Astrocyte (in vitro differentiated cells and primary cell): ENCODE measurements at regions not wholly inside any gene's neighbourhood (a gene's known extent, or its start where the extent isn't known, plus 50 kb on each side); places are given as distances from the start of the nearest gene placed in this dataset.

Experiments
- DNase-seq: peaks from one replicate; pipeline ENCODE4 v3.0.0-alpha.2; 2010; ENCODE audit warnings: low read depth
- FAIRE-seq: peaks from 2 replicates; lab custom pipeline; 2011; peaks lifted over from hg19 to GRCh38; lab: Jason Lieb, UNC
- H2AFZ ChIP-seq: 2 replicates; pipeline ENCODE4 v1.6.0; 2012; ENCODE audit warnings: low read depth, low read length, inconsistent platforms
- H3K27ac ChIP-seq: 2 replicates; pipeline ENCODE4 v1.5.1; 2011; ENCODE audit warnings: low read depth, low read length, inconsistent platforms
- H3K27me3 ChIP-seq: 2 replicates; pipeline ENCODE4 v1.6.0; 2011; ENCODE audit warnings: low read length, inconsistent platforms; ENCODE audit not compliant: insufficient read depth
- H3K36me3 ChIP-seq: 2 replicates; pipeline ENCODE4 v1.5.1; 2011; ENCODE audit warnings: low read length, inconsistent platforms; ENCODE audit not compliant: insufficient read depth
- H3K4me1 ChIP-seq: 2 replicates; pipeline ENCODE4 v1.5.1; 2011; ENCODE audit warnings: low read length, inconsistent platforms; ENCODE audit not compliant: insufficient read depth
- H3K4me2 ChIP-seq: 2 replicates; pipeline ENCODE4 v1.6.0; 2012; ENCODE audit warnings: low read length, inconsistent platforms
- H3K4me3 ChIP-seq: 2 replicates; pipeline ENCODE4 v1.5.1; 2011; ENCODE audit warnings: low read depth, mild to moderate bottlenecking, low read length, inconsistent platforms; ENCODE audit not compliant: insufficient read depth
- H3K79me2 ChIP-seq: 2 replicates; pipeline ENCODE4 v1.6.0; 2012; ENCODE audit warnings: mild to moderate bottlenecking, low read length, inconsistent platforms; ENCODE audit not compliant: insufficient read depth
- H3K9ac ChIP-seq: 2 replicates; pipeline ENCODE4 v1.6.0; 2012; ENCODE audit warnings: mild to moderate bottlenecking, low read length, inconsistent platforms
- H3K9me3 ChIP-seq: 2 replicates; pipeline ENCODE4 v1.5.1; 2012; ENCODE audit warnings: low read depth, mild to moderate bottlenecking, low read length, inconsistent platforms; ENCODE audit not compliant: insufficient read depth
- H4K20me1 ChIP-seq: 2 replicates; pipeline ENCODE4 v1.6.0; 2012; ENCODE audit warnings: low read length, inconsistent platforms; ENCODE audit not compliant: insufficient read depth
- H3K27ac Mint-ChIP-seq: one replicate; pipeline ENCODE4 v1.8.0; 2021; ENCODE audit warnings: mild to moderate bottlenecking, mixed read lengths; ENCODE audit not compliant: unreplicated experiment
- H3K27me3 Mint-ChIP-seq: one replicate; pipeline ENCODE4 v1.8.0; 2021; ENCODE audit warnings: low read depth, mixed read lengths; ENCODE audit not compliant: unreplicated experiment
- H3K36me3 Mint-ChIP-seq: one replicate; pipeline ENCODE4 v1.8.0; 2021; ENCODE audit warnings: low read depth, mixed read lengths; ENCODE audit not compliant: unreplicated experiment
- H3K4me1 Mint-ChIP-seq: one replicate; pipeline ENCODE4 v1.8.0; 2021; ENCODE audit warnings: low read depth, mixed read lengths; ENCODE audit not compliant: unreplicated experiment
- H3K4me3 Mint-ChIP-seq: one replicate; pipeline ENCODE4 v1.8.0; 2021; ENCODE audit warnings: mild to moderate bottlenecking, moderate library complexity, mixed read lengths; ENCODE audit not compliant: unreplicated experiment
- H3K9me3 Mint-ChIP-seq: one replicate; pipeline ENCODE4 v1.8.0; 2021; ENCODE audit warnings: mild to moderate bottlenecking, mixed read lengths; ENCODE audit not compliant: unreplicated experiment
- EZH2 ChIP-seq: IDR thresholded peaks from 2 replicates; pipeline ENCODE4 v1.6.1; 2012; ENCODE audit warnings: mild to moderate bottlenecking, low read length, inconsistent platforms; ENCODE audit not compliant: insufficient read depth
- TF ChIP-seq, protein P1 (sequence below): IDR thresholded peaks from 2 replicates; pipeline ENCODE4 v1.5.1; 2011; ENCODE audit warnings: low read depth, mild to moderate bottlenecking, inconsistent platforms, low read length, moderate library complexity; ENCODE audit not compliant: insufficient read depth

DNA sequence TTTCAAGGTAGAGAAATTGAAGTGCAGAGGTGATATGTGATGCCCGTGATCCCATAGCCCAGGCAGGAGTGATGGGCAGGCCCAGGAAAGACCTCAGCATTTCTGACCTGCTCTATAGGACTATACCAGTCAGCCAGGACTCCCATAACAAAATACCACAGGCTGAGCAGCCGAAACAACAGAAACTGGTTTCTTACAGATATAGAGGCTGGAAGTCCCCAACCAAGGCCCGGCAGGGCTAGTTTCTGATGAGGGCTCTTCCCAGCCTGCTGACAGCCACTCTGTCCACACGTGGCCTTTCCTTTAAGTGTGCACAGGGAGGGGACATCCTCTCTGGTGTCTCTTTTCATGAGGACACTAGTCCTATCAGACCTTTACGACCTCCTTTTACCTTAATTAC lies 104.2 kb upstream of the AGAP1 start:
- Histone ChIP-seq H3K9ac (no peak overlapping the region), H3K4me1 (peaks cover 4% of the 10 kb centered on the region), H2AFZ (no peak overlapping the region), H3K79me2 (no peaks in the 10 kb centered on the region), H3K27ac (no peak overlapping the region), H3K36me3 (no peaks in the 10 kb centered on the region), H3K4me3 (no peak overlapping the region), H3K4me2 (no peak overlapping the region), H3K27me3 (peaks cover 7% of the 10 kb centered on the region), H4K20me1 (no peaks in the 10 kb centered on the region), H3K9me3 (no peaks in the 10 kb centered on the region)
- DNase-seq = no peak
- FAIRE-seq = no peak
- Mint-ChIP-seq H3K4me3 (no peak overlapping the region), H3K27me3 (peaks cover 14% of the 10 kb centered on the region), H3K9me3 (peaks cover 8% of the 10 kb centered on the region), H3K36me3 (no peaks in the 10 kb centered on the region), H3K4me1 (peaks cover 18% of the 10 kb centered on the region), H3K27ac (no peak overlapping the region)
- TF ChIP-seq, protein P1, sequence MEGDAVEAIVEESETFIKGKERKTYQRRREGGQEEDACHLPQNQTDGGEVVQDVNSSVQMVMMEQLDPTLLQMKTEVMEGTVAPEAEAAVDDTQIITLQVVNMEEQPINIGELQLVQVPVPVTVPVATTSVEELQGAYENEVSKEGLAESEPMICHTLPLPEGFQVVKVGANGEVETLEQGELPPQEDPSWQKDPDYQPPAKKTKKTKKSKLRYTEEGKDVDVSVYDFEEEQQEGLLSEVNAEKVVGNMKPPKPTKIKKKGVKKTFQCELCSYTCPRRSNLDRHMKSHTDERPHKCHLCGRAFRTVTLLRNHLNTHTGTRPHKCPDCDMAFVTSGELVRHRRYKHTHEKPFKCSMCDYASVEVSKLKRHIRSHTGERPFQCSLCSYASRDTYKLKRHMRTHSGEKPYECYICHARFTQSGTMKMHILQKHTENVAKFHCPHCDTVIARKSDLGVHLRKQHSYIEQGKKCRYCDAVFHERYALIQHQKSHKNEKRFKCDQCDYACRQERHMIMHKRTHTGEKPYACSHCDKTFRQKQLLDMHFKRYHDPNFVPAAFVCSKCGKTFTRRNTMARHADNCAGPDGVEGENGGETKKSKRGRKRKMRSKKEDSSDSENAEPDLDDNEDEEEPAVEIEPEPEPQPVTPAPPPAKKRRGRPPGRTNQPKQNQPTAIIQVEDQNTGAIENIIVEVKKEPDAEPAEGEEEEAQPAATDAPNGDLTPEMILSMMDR = no peak
- no peak for TF ChIP-seq EZH2

DNA sequence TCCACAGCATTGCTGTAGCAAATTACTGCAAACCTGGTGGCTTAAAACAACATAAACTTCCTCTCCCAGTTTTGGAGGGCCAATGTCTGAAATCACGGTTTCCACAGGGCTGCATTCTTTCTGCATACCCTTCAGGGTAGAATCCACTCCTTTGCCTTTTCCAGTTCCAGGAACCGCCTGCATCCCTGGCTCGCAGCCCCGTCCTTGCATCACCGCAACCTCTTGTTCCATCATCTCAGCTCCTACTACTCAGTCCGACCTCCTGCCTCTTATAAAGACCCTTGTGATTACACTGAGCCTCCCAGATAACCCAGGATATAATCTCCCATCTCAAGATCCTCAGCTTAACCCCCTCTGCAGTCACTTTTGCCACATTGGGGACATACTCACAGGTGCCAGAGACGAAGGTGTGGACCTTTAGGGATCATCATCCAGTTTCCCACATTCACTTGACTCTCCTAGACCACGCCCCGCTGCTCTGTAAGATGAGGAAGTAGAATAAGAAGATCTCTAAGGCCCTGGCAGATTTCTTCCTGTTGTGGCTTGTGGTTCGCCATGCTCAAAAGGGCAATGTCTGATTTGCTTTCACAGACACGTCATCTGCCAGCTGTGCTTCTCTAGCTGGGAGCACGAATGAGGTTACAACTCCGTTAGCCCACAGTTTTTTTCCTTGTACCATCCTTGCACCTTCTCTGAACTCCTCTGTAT lies 103.6 kb upstream of the AGAP1 start:
- H3K27me3 ChIP-seq = peaks cover 7% of the 10 kb centered on the region
- H3K36me3 Mint-ChIP-seq = no peaks in the 10 kb centered on the region
- no peak for FAIRE-seq
- peaks cover 14% of the 10 kb centered on the region for H3K27me3 Mint-ChIP-seq
- no peaks in the 10 kb centered on the region for H3K79me2 ChIP-seq
- no peak for TF ChIP-seq EZH2
- TF ChIP-seq, protein P1 = no peak
- H3K4me1 Mint-ChIP-seq = peaks cover 25% of the 10 kb centered on the region
- H2AFZ ChIP-seq = no peak overlapping the region
- peaks cover 7% of the 10 kb centered on the region for H3K4me1 ChIP-seq
- peak overlapping the region; percentile 77 for H3K27ac Mint-ChIP-seq
- no peaks in the 10 kb centered on the region for H3K36me3 ChIP-seq
- no peak overlapping the region for H3K4me3 ChIP-seq
- peaks cover 8% of the 10 kb centered on the region for H3K9me3 Mint-ChIP-seq
- no peaks in the 10 kb centered on the region for H3K9me3 ChIP-seq
- H3K9ac ChIP-seq = no peak overlapping the region
- H3K4me3 Mint-ChIP-seq = peak overlapping the region; percentile 64
- H3K4me2 ChIP-seq = no peak overlapping the region
- no peaks in the 10 kb centered on the region for H4K20me1 ChIP-seq
- DNase-seq = peak; percentile 72
- no peak overlapping the region for H3K27ac ChIP-seq

DNA sequence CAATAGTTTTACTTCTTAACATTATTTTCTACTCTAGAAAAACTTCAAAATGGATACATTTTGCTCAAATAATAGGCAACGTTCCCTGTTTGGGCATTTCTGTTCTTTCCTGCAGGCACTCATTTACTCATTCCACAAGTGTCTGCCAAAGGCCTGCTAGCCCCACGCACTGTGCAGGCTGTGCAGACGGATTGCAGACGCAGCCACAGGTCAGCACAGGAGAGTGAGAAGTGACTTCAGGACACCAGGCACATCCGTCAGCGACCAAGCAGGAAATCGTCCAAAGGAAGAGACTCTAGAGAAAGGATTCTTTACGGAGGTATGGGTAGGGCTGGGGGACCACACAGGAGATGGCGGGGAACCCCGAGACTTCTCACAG lies 103.0 kb upstream of the AGAP1 start:
- no peak overlapping the region for H3K9ac ChIP-seq
- no peaks in the 10 kb centered on the region for H3K36me3 Mint-ChIP-seq
- no peak overlapping the region for H2AFZ ChIP-seq
- H3K27me3 Mint-ChIP-seq = peaks cover 14% of the 10 kb centered on the region
- H3K4me3 Mint-ChIP-seq = peak overlapping the region; percentile 64
- H3K79me2 ChIP-seq = no peaks in the 10 kb centered on the region
- H3K27ac Mint-ChIP-seq = peak overlapping the region; percentile 77
- H3K9me3 Mint-ChIP-seq = peaks cover 8% of the 10 kb centered on the region
- peaks cover 7% of the 10 kb centered on the region for H3K4me1 ChIP-seq
- TF ChIP-seq, protein P1 = no peak
- TF ChIP-seq EZH2 = no peak
- peak; percentile 11 for DNase-seq
- H4K20me1 ChIP-seq = no peaks in the 10 kb centered on the region
- no peak for FAIRE-seq
- no peaks in the 10 kb centered on the region for H3K36me3 ChIP-seq
- H3K27ac ChIP-seq = no peak overlapping the region
- H3K9me3 ChIP-seq = no peaks in the 10 kb centered on the region
- no peak overlapping the region for H3K4me3 ChIP-seq
- H3K4me2 ChIP-seq = no peak overlapping the region
- H3K4me1 Mint-ChIP-seq = peaks cover 26% of the 10 kb centered on the region
- H3K27me3 ChIP-seq = peaks cover 7% of the 10 kb centered on the region
